H1 (cell line): ENCODE measurements at regions not wholly inside any gene's neighbourhood (a gene's known extent, or its start where the extent isn't known, plus 50 kb on each side); places are given as distances from the start of the nearest gene placed in this dataset.

Source experiments
- CTCF ChIA-PET: fragments of 300-600 bp; sonication (Branson Sonifier 250); formaldehyde crosslinking; loops from one replicate; lab custom pipeline; 2021; ENCODE audit not compliant: partially characterized antibody; lab: Charles Lee
- POLR2A ChIA-PET: fragments of 300-600 bp; sonication (Branson Sonifier 250); formaldehyde crosslinking; loops from one replicate; lab custom pipeline; 2021; ENCODE audit warnings: inconsistent platforms; ENCODE audit not compliant: partially characterized antibody; lab: Charles Lee
- DNase-seq, 2 experiments: peaks; one replicate each; pipeline versions ENCODE4 v3.0.0 to v3.0.0-alpha.2; 2010 to 2022; ENCODE audit warnings: low spot score in 2 of 2, low read depth in 1 of 2, mixed read lengths in 1 of 2
- FAIRE-seq: peaks from 2 replicates; lab custom pipeline; 2011; peaks lifted over from hg19 to GRCh38; lab: Jason Lieb, UNC
- H2AFZ ChIP-seq: 2 replicates; pipeline ENCODE4 v1.8.1; 2012; ENCODE audit warnings: low read length, inconsistent platforms
- H2AK5ac ChIP-seq: 2 replicates; pipeline ENCODE4 v1.6.1; 2013; ENCODE audit warnings: low read depth, low read length
- H2BK120ac ChIP-seq: replicated peaks from 2 replicates; pipeline ENCODE3; 2013; ENCODE audit warnings: low read depth, low read length, inconsistent platforms
- H2BK12ac ChIP-seq: 2 replicates; pipeline ENCODE4 v1.6.1; 2013; ENCODE audit warnings: low read depth, low read length
- H2BK15ac ChIP-seq: 2 replicates; pipeline ENCODE4 v1.6.1; 2013; ENCODE audit warnings: low read length
- H2BK20ac ChIP-seq: 2 replicates; pipeline ENCODE4 v1.6.1; 2013; ENCODE audit warnings: low read length
- H2BK5ac ChIP-seq: 2 replicates; pipeline ENCODE4 v1.6.1; 2013; ENCODE audit warnings: low read depth, low read length
- H3K14ac ChIP-seq: 2 replicates; pipeline ENCODE4 v1.6.1; 2013; ENCODE audit warnings: inconsistent platforms; ENCODE audit not compliant: insufficient read length
- H3K18ac ChIP-seq: 2 replicates; pipeline ENCODE4 v1.6.1; 2013; ENCODE audit warnings: low read length; ENCODE audit errors: extremely low read depth
- H3K23ac ChIP-seq: 2 replicates; pipeline ENCODE4 v1.6.1; 2013; ENCODE audit warnings: inconsistent platforms; ENCODE audit not compliant: insufficient read length
- H3K23me2 ChIP-seq: 2 replicates; pipeline ENCODE4 v1.6.1; 2013; ENCODE audit warnings: low read depth, low read length
- H3K27ac ChIP-seq: 2 replicates; pipeline ENCODE4 v1.6.1; 2011; ENCODE audit warnings: low read depth, low read length, inconsistent platforms
- H3K27me3 ChIP-seq, 4 experiments: replicated peaks in 1 of 4; 1 replicate in 1 of 4; 2 replicates in 3 of 4; pipeline versions ENCODE4 v1.6.1 to v1.8.1; 2011 to 2013; ENCODE audit warnings: low read length in 3 of 4, mild to moderate bottlenecking in 3 of 4, inconsistent platforms in 2 of 4, mixed read lengths in 2 of 4, moderate library complexity in 1 of 4; ENCODE audit not compliant: control insufficient read depth in 3 of 4, insufficient read depth in 3 of 4; ENCODE audit errors: extremely low read depth in 1 of 4
- H3K36me3 ChIP-seq, 4 experiments: 2 replicates each; pipeline versions ENCODE4 v1.6.1 to v1.8.1; 2011 to 2013; ENCODE audit warnings: mild to moderate bottlenecking in 4 of 4, low read length in 3 of 4, moderate library complexity in 2 of 4, control low read depth in 1 of 4, inconsistent platforms in 1 of 4; ENCODE audit not compliant: insufficient read depth in 4 of 4, control insufficient read depth in 2 of 4
- H3K4ac ChIP-seq: replicated peaks from 2 replicates; pipeline ENCODE3; 2013; ENCODE audit warnings: low read length, low read depth, mixed read lengths, inconsistent platforms; ENCODE audit not compliant: insufficient read length
- H3K4me1 ChIP-seq, 4 experiments: replicated peaks in 1 of 4; 1 replicate in 1 of 4; 2 replicates in 3 of 4; pipeline versions ENCODE4 v1.6.1 to v1.8.1; 2011 to 2013; ENCODE audit warnings: low read length in 3 of 4, inconsistent platforms in 2 of 4, mixed read lengths in 1 of 4; ENCODE audit not compliant: insufficient read depth in 4 of 4, control insufficient read depth in 3 of 4
- H3K4me2 ChIP-seq, 2 experiments: 2 replicates each; pipeline versions ENCODE4 v1.6.1 to v1.8.1; 2011 to 2013; ENCODE audit warnings: low read depth in 2 of 2, low read length in 2 of 2, control low read depth in 1 of 2, inconsistent platforms in 1 of 2, mild to moderate bottlenecking in 1 of 2; ENCODE audit not compliant: insufficient read depth in 1 of 2
- H3K4me3 ChIP-seq, 4 experiments: fragments of 200-600, 300-600 bp in 1 of 4; sonication (generic), shearing (Covaris generic), sonication (Bioruptor Twin) in 1 of 4; 2 replicates each; pipeline versions ENCODE4 v1.5.1 to v1.8.1; 2011 to 2016; ENCODE audit warnings: low read length in 4 of 4, low read depth in 3 of 4, control low read depth in 2 of 4, inconsistent platforms in 2 of 4, mild to moderate bottlenecking in 2 of 4, mixed read lengths in 1 of 4, moderate library complexity in 1 of 4; ENCODE audit not compliant: insufficient read depth in 2 of 4; ENCODE audit errors: extremely low read depth in 1 of 4
- H3K56ac ChIP-seq: replicated peaks from 2 replicates; pipeline ENCODE3; 2013; ENCODE audit warnings: low read depth, mild to moderate bottlenecking, mixed read lengths, low read length, inconsistent platforms; ENCODE audit not compliant: insufficient read length
- H3K79me1 ChIP-seq: 2 replicates; pipeline ENCODE4 v1.6.1; 2013; ENCODE audit warnings: low read depth, low read length, control low read depth
- H3K79me2 ChIP-seq, 2 experiments: 2 replicates each; pipeline versions ENCODE4 v1.6.1 to v1.8.1; 2012 to 2013; ENCODE audit warnings: low read length in 2 of 2, mild to moderate bottlenecking in 2 of 2, inconsistent platforms in 1 of 2; ENCODE audit not compliant: insufficient read depth in 2 of 2, control insufficient read depth in 1 of 2
- H3K9ac ChIP-seq, 4 experiments: replicated peaks in 1 of 4; 1 replicate in 1 of 4; 2 replicates in 3 of 4; pipeline versions ENCODE4 v1.6.1 to v1.8.1; 2011 to 2013; ENCODE audit warnings: low read depth in 3 of 4, low read length in 3 of 4, control low read depth in 2 of 4, mild to moderate bottlenecking in 2 of 4, moderate library complexity in 2 of 4, inconsistent platforms in 1 of 4; ENCODE audit errors: extremely low read depth in 1 of 4
- H3K9me3 ChIP-seq, 2 experiments: 2 replicates each; pipeline versions ENCODE4 v1.6.1 to v1.8.1; 2012 to 2013; ENCODE audit warnings: mild to moderate bottlenecking in 2 of 2, moderate library complexity in 2 of 2, control low read depth in 1 of 2, inconsistent platforms in 1 of 2, low read depth in 1 of 2, low read length in 1 of 2, mixed read lengths in 1 of 2; ENCODE audit not compliant: insufficient read depth in 2 of 2
- H4K20me1 ChIP-seq, 2 experiments: replicated peaks in 1 of 2; 2 replicates each; pipeline versions ENCODE3 to v1.8.1; 2011 to 2013; ENCODE audit warnings: inconsistent platforms in 2 of 2, low read length in 2 of 2, mild to moderate bottlenecking in 1 of 2; ENCODE audit not compliant: insufficient read depth in 2 of 2, control insufficient read depth in 1 of 2
- H4K5ac ChIP-seq: 2 replicates; pipeline ENCODE4 v1.6.1; 2013; ENCODE audit warnings: low read length, low read depth, mixed read lengths, inconsistent platforms; ENCODE audit not compliant: insufficient read length
- H4K8ac ChIP-seq: 2 replicates; pipeline ENCODE4 v1.8.0; 2013; ENCODE audit warnings: mild to moderate bottlenecking, moderate library complexity, low read length, inconsistent platforms; ENCODE audit not compliant: insufficient read depth; ENCODE audit errors: extremely low read depth
- H4K91ac ChIP-seq: replicated peaks from 2 replicates; pipeline ENCODE3; 2013; ENCODE audit warnings: low read length, mixed read lengths, inconsistent platforms; ENCODE audit not compliant: insufficient read length
- BACH1 ChIP-seq: IDR thresholded peaks from 2 replicates; pipeline ENCODE4 v1.6.1; 2012; ENCODE audit warnings: low read length, improper control_type of control experiment
- CREB1 ChIP-seq: IDR thresholded peaks from 2 replicates; pipeline ENCODE4 v1.6.1; 2012; ENCODE audit warnings: inconsistent platforms
- CTBP2 ChIP-seq: IDR thresholded peaks from 2 replicates; pipeline ENCODE4 v1.7.0; 2011; ENCODE audit warnings: borderline replicate concordance, mild to moderate bottlenecking, moderate library complexity, mixed read lengths, low read length; ENCODE audit not compliant: insufficient read depth, insufficient read length
- EP300 ChIP-seq, 2 experiments: IDR thresholded peaks; 1 replicate in 1 of 2; 2 replicates in 1 of 2; pipeline ENCODE4 v1.6.1; 2011 to 2012; ENCODE audit warnings: low read depth in 2 of 2, low read length in 2 of 2, mild to moderate bottlenecking in 2 of 2, borderline replicate concordance in 1 of 2, inconsistent platforms in 1 of 2, moderate library complexity in 1 of 2
- HDAC2 ChIP-seq, 2 experiments: fragments of 300-600 bp in 1 of 2; sonication (generic) in 1 of 2; IDR thresholded peaks; 2 replicates each; pipeline ENCODE4 v1.6.1; 2011 to 2012; ENCODE audit warnings: low read depth in 2 of 2, low read length in 2 of 2, mild to moderate bottlenecking in 2 of 2, moderate library complexity in 2 of 2, borderline replicate concordance in 1 of 2, inconsistent platforms in 1 of 2
- RBBP5 ChIP-seq: IDR thresholded peaks from 2 replicates; pipeline ENCODE4 v1.7.1; 2012; ENCODE audit warnings: low read depth, mild to moderate bottlenecking, inconsistent platforms, low read length, moderate library complexity, borderline replicate concordance
- SIRT6 ChIP-seq: IDR thresholded peaks from one replicate; pipeline ENCODE4 v1.7.1; 2012; ENCODE audit warnings: low read length, inconsistent platforms
- SP1 ChIP-seq: IDR thresholded peaks from 2 replicates; pipeline ENCODE4 v1.6.1; 2011; ENCODE audit warnings: low read depth, low read length
- SP2 ChIP-seq: IDR thresholded peaks from 2 replicates; pipeline ENCODE4 v1.6.1; 2012; ENCODE audit warnings: mild to moderate bottlenecking, low read length, inconsistent platforms
- TEAD4 ChIP-seq: IDR thresholded peaks from 2 replicates; pipeline ENCODE4 v1.6.1; 2012; ENCODE audit warnings: low read depth, low read length, inconsistent platforms, mixed read lengths
- WGBS, 2 experiments: shearing (Covaris generic) in 1 of 2; methylation state at CpG; one replicate each; pipeline versions ENCODE4 v1.1.6 to v1.1.7; 2013 to 2015; ENCODE audit warnings: low lambda C conversion rate in 2 of 2, mixed read lengths in 2 of 2, inconsistent platforms in 1 of 2, low coverage in 1 of 2, missing lambda C conversion rate in 1 of 2; ENCODE audit not compliant: insufficient replicate concordance in 2 of 2, insufficient coverage in 1 of 2, insufficient read length in 1 of 2; ENCODE audit errors: extremely low coverage in 1 of 2, missing lambda C conversion rate in 1 of 2; 5-methylcytosine and 5-hydroxymethylcytosine counted together
- TF ChIP-seq, protein P1 (sequence below), 3 experiments: IDR thresholded peaks; 1 replicate in 2 of 3; 2 replicates in 1 of 3; pipeline versions ENCODE4 v1.5.1 to v1.6.1; 2011; ENCODE audit warnings: low read length in 3 of 3, mild to moderate bottlenecking in 3 of 3, inconsistent platforms in 2 of 3, low read depth in 1 of 3, moderate library complexity in 1 of 3; ENCODE audit not compliant: insufficient read depth in 1 of 3; ENCODE audit errors: control extremely low read depth in 1 of 3

DNA sequence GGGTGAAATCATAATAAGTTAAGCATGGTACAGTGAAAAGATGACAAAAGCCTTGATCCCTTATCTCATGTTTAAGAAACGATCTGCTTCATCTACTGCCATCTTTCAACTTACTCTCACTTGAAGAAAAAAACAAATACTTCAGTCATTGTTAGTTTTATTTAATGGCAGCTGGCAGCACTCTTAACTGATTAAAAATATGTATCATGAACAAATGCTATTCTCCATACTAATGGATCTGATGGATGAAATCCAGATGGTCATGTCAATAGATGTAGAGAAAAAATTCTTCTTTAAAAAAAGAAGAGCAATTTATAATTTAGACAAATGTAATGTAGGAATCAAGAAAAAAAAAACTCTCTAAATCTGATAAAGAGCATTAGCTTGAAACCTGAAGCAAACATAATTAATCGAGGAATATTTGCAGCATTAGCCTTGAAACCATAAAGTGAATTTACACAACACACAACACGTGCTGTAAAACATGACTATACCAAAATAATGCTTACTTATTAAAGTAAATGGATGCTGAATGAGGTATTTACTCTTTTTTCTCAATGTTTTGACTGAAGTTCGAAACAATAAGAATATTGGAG is 579.0 kb upstream of the ADAMTS5 start:
- H3K36me3 ChIP-seq = no peaks in the 10 kb centered on the region
- TF ChIP-seq SP1 (no peak), TEAD4 (no peak), EP300 (IDR thresholded peaks at IDR 0.05; ENCODE audit: borderline replicate concordance in 1 of 2, low read depth in 2 of 2, low read length in 2 of 2) (no peak), BACH1 (no peak), SP2 (no peak), SIRT6 (no peak), CREB1 (no peak), HDAC2 (IDR thresholded peaks at IDR 0.05; ENCODE audit: borderline replicate concordance in 1 of 2, low read depth in 2 of 2, low read length in 2 of 2) (no peak), CTBP2 (no peak), RBBP5 (no peak)
- TF ChIP-seq, protein P1, sequence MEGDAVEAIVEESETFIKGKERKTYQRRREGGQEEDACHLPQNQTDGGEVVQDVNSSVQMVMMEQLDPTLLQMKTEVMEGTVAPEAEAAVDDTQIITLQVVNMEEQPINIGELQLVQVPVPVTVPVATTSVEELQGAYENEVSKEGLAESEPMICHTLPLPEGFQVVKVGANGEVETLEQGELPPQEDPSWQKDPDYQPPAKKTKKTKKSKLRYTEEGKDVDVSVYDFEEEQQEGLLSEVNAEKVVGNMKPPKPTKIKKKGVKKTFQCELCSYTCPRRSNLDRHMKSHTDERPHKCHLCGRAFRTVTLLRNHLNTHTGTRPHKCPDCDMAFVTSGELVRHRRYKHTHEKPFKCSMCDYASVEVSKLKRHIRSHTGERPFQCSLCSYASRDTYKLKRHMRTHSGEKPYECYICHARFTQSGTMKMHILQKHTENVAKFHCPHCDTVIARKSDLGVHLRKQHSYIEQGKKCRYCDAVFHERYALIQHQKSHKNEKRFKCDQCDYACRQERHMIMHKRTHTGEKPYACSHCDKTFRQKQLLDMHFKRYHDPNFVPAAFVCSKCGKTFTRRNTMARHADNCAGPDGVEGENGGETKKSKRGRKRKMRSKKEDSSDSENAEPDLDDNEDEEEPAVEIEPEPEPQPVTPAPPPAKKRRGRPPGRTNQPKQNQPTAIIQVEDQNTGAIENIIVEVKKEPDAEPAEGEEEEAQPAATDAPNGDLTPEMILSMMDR (IDR thresholded peaks at IDR 0.05; ENCODE audit: control extremely low read depth in 1 of 3, insufficient read depth in 1 of 3, low read depth in 1 of 3, low read length in 3 of 3) = no peak
- TF ChIP-seq, all 59 proteins: peak for 0
- Histone ChIP-seq H2BK20ac (no peak overlapping the region), H4K8ac (no peak overlapping the region), H3K79me2 (no peaks in the 10 kb centered on the region), H3K9me3 (no peaks in the 10 kb centered on the region), H3K9ac (no peak overlapping the region), H3K4me3 (no peak overlapping the region), H2BK15ac (no peak overlapping the region), H3K79me1 (no peaks in the 10 kb centered on the region), H3K18ac (no peak overlapping the region), H3K56ac (no peak overlapping the region), H2BK12ac (no peak overlapping the region), H3K27me3 (no peaks in the 10 kb centered on the region), H2AFZ (no peak overlapping the region), H3K14ac (no peak overlapping the region), H2BK120ac (no peak overlapping the region), H2AK5ac (no peak overlapping the region), H3K23ac (no peak overlapping the region), H4K91ac (no peak overlapping the region), H4K20me1 (no peaks in the 10 kb centered on the region), H3K27ac (no peak overlapping the region), H3K23me2 (no peaks in the 10 kb centered on the region), H3K4ac (no peak overlapping the region), H4K5ac (no peak overlapping the region), H3K4me2 (no peak overlapping the region), H2BK5ac (no peak overlapping the region), H3K4me1 (no peaks in the 10 kb centered on the region)
- DNase-seq (no peak), FAIRE-seq (no peak)
- POLR2A ChIA-PET = no interaction called here
- CTCF ChIA-PET = interaction anchor here (2.5 kb wide), 1 partner anchor 20 kb away, joined by 5 read pairs; no protein-coding TSS in a partner anchor
- 91% methylated on average over 4 of the region's 4 CpGs; no CpG with 5 or more reads in 1 of the 2 experiments for WGBS, 2 experiments
